CD8-positive, alpha-beta memory T cell (primary cell): ENCODE measurements at regions not wholly inside any gene's neighbourhood (a gene's known extent, or its start where the extent isn't known, plus 50 kb on each side); places are given as distances from the start of the nearest gene placed in this dataset.

Experiments used
- CTCF ChIA-PET: fragments of 350-600 bp; sonication (Branson Sonifier 250); formaldehyde crosslinking; loops from one replicate; lab custom pipeline; 2021; ENCODE audit warnings: antibody characterized with exemption; lab: Charles Lee
- POLR2A ChIA-PET: fragments of 350-600 bp; sonication (Branson Sonifier 250); formaldehyde crosslinking; loops from one replicate; lab custom pipeline; 2021; ENCODE audit warnings: antibody characterized with exemption; lab: Charles Lee
- DNase-seq, 5 donors: peaks; one replicate each; pipeline versions ENCODE4 v3.0.0 to v3.0.0-alpha.2; 2020 to 2022; ENCODE audit warnings: mixed read lengths in 1 of 5
- H3K27ac ChIP-seq: one replicate; pipeline ENCODE4 v1.7.0; 2013; ENCODE audit warnings: low read depth, mild to moderate bottlenecking, low read length, moderate library complexity
- H3K27me3 ChIP-seq: 2 replicates; pipeline ENCODE4 v1.7.0; 2013; ENCODE audit warnings: low read length, mild to moderate bottlenecking; ENCODE audit not compliant: insufficient read depth, poor library complexity, severe bottlenecking
- H3K36me3 ChIP-seq: 2 replicates; pipeline ENCODE4 v1.7.0; 2013; ENCODE audit warnings: mild to moderate bottlenecking, low read length, moderate library complexity; ENCODE audit not compliant: insufficient read depth
- H3K4me1 ChIP-seq: 2 replicates; pipeline ENCODE4 v1.7.0; 2013; ENCODE audit warnings: mild to moderate bottlenecking, low read length, moderate library complexity; ENCODE audit not compliant: insufficient read depth
- H3K4me3 ChIP-seq: 2 replicates; pipeline ENCODE4 v1.7.0; 2013; ENCODE audit warnings: mild to moderate bottlenecking, low read length
- H3K9me3 ChIP-seq: 2 replicates; pipeline ENCODE4 v1.7.0; 2013; ENCODE audit warnings: mild to moderate bottlenecking, low read length
- H3K27ac Mint-ChIP-seq, 8 donors: one replicate each; pipeline ENCODE4 v1.8.0; 2020 to 2021; ENCODE audit warnings: mixed read lengths in 8 of 8, mild to moderate bottlenecking in 6 of 8, inconsistent platforms in 3 of 8, moderate library complexity in 3 of 8
- H3K27me3 Mint-ChIP-seq, 2 donors: one replicate each; pipeline ENCODE4 v1.8.0; 2020 to 2021; ENCODE audit warnings: mixed read lengths in 2 of 2, mild to moderate bottlenecking in 1 of 2, moderate library complexity in 1 of 2
- H3K36me3 Mint-ChIP-seq, 3 donors: one replicate each; pipeline ENCODE4 v1.8.0; 2020 to 2021; ENCODE audit warnings: mixed read lengths in 3 of 3, inconsistent platforms in 1 of 3, mild to moderate bottlenecking in 1 of 3
- H3K4me1 Mint-ChIP-seq, 3 donors: one replicate each; pipeline ENCODE4 v1.8.0; 2020 to 2021; ENCODE audit warnings: mixed read lengths in 3 of 3, inconsistent platforms in 1 of 3, mild to moderate bottlenecking in 1 of 3
- H3K4me3 Mint-ChIP-seq, 7 donors: one replicate each; pipeline ENCODE4 v1.8.0; 2020 to 2021; ENCODE audit warnings: mixed read lengths in 7 of 7, mild to moderate bottlenecking in 6 of 7, moderate library complexity in 4 of 7, inconsistent platforms in 2 of 7
- H3K9me3 Mint-ChIP-seq, 5 donors: one replicate each; pipeline ENCODE4 v1.8.0; 2020 to 2022; ENCODE audit warnings: mixed read lengths in 5 of 5, mild to moderate bottlenecking in 3 of 5, moderate library complexity in 2 of 5, inconsistent platforms in 1 of 5

DNA sequence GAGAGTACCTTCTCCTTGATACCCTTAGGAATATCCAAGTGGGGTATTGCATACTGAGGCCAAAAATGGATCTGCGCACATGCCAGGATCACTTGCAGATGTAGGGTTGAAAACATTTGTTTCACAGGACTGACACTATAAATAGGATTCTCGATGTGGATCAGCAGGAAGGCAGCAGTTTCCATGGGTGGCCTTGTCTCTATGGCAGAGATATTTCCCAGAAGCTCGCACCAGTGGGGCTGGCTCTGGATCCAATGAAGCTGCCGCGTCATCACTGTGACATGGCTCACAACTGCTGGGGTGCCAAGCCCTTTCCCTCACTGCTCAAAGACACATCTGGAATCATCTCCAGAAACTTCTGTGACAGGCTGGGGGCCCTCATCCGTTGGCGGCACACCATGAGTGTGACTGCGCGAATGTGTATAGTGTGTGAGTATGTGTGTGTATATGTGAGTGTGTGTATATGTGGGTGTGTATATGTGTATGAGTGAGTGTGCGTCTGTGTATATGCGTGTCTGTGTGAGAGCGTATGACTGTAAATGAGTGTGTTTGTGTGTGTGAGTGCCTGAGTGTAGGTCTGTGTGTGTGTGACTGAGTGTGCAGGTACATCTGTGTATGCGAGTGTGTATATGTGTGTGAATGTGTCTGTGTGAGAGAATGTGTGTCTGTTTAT lies 182.5 kb downstream of the GAS1 start:
- Histone ChIP-seq H3K9me3 (no peaks in the 10 kb centered on the region), H3K36me3 (no peaks in the 10 kb centered on the region), H3K4me3 (no peak overlapping the region), H3K27ac (no peak overlapping the region), H3K4me1 (no peaks in the 10 kb centered on the region), H3K27me3 (no peaks in the 10 kb centered on the region)
- H3K27ac Mint-ChIP-seq = no peak overlapping the region
- H3K4me1 Mint-ChIP-seq = no peaks in the 10 kb centered on the region
- CTCF ChIA-PET = no interaction called here
- POLR2A ChIA-PET = no interaction called here
- peaks cover 4 to 5% of the 10 kb centered on the region in 2 donors for H3K27me3 Mint-ChIP-seq
- H3K36me3 Mint-ChIP-seq = no peaks in the 10 kb centered on the region
- H3K9me3 Mint-ChIP-seq = no peaks in the 10 kb centered on the region
- H3K4me3 Mint-ChIP-seq = no peak overlapping the region
- DNase-seq = no peak

DNA sequence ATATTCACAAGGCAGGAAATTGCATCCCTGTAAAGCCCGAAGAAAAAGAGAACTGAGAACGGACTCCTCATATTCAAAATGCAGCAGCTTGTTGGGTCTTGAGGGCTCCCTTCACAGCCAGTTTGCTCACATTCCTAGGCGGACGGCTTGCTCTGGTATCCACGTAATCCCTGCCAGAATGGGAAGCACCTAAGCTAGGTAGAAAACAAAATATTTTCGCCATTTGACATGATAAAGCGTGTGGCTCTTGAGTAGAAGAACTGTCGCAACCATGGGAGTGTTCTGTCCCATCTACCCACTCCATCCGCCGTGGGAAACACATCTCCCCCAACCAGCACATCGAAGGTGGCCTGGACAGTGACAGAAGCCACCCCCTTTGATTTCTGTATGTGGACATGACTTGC lies 183.1 kb downstream of the GAS1 start:
- H3K4me3 ChIP-seq = no peak overlapping the region
- no peaks in the 10 kb centered on the region for H3K27me3 ChIP-seq
- H3K36me3 ChIP-seq = no peaks in the 10 kb centered on the region
- Mint-ChIP-seq H3K27me3 (peaks cover 4 to 5% of the 10 kb centered on the region in 2 donors), H3K4me3 (no peak overlapping the region), H3K27ac (no peak overlapping the region), H3K36me3 (no peaks in the 10 kb centered on the region), H3K9me3 (no peaks in the 10 kb centered on the region), H3K4me1 (no peaks in the 10 kb centered on the region)
- ChIA-PET CTCF (no interaction called here), POLR2A (no interaction called here)
- H3K9me3 ChIP-seq = no peaks in the 10 kb centered on the region
- no peaks in the 10 kb centered on the region for H3K4me1 ChIP-seq
- no peak for DNase-seq
- no peak overlapping the region for H3K27ac ChIP-seq

DNA sequence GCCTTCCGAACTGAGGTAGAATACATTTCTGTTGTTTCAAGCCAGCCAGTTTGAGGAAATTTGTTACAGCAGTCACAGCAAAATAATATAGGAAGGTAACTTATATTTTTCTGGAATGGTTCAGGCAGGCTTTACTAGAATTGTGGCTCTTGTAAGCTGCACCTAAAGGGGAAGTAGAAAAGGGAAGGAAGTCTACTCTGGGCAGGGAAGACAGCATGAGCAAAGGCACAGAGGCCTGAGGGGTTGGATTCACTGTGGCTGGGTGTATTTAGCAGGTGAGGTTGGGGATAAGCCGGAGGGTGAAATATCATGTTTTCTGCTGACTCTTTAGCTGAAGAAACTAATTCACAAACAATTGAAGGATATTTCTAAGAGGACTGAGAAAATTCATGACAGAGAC lies 183.5 kb downstream of the GAS1 start:
- CTCF ChIA-PET = no interaction called here
- H3K9me3 Mint-ChIP-seq = no peaks in the 10 kb centered on the region
- no peak overlapping the region for H3K27ac Mint-ChIP-seq
- no peaks in the 10 kb centered on the region for H3K4me1 Mint-ChIP-seq
- no peaks in the 10 kb centered on the region for H3K4me1 ChIP-seq
- POLR2A ChIA-PET = no interaction called here
- H3K36me3 ChIP-seq = no peaks in the 10 kb centered on the region
- DNase-seq = no peak
- peaks cover 4% of the 10 kb centered on the region in 2 donors for H3K27me3 Mint-ChIP-seq
- no peak overlapping the region for H3K4me3 Mint-ChIP-seq
- H3K9me3 ChIP-seq = no peaks in the 10 kb centered on the region
- H3K36me3 Mint-ChIP-seq = no peaks in the 10 kb centered on the region
- H3K27me3 ChIP-seq = no peaks in the 10 kb centered on the region
- H3K4me3 ChIP-seq = no peak overlapping the region
- H3K27ac ChIP-seq = no peak overlapping the region

DNA sequence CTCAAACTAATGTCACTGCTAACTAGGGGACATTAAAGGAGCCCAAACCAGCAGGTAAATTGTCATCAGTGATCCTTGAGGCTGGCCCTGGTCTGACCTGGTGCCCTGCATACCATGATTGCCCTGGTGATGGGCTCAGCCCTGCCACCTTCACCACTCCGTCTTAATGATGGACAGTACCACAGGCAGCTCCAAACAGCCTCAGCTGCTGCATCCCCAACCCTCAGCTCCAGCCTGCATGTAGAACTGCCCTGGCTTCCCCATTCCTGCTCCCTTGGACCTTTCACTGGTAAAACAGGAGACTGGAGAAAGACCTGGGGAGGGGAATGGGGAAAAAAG lies 190.0 kb downstream of the GAS1 start:
- ChIA-PET POLR2A (no interaction called here), CTCF (interaction anchor here (0.7 kb wide), 1 partner anchor 16 kb away, joined by 3 read pairs; no protein-coding TSS in a partner anchor)
- no peaks in the 10 kb centered on the region for H3K4me1 Mint-ChIP-seq
- Histone ChIP-seq H3K27me3 (no peaks in the 10 kb centered on the region), H3K27ac (no peak overlapping the region), H3K9me3 (no peaks in the 10 kb centered on the region), H3K4me3 (no peak overlapping the region), H3K36me3 (no peaks in the 10 kb centered on the region), H3K4me1 (no peaks in the 10 kb centered on the region)
- H3K27me3 Mint-ChIP-seq = peaks cover 0 to 4% of the 10 kb centered on the region in 2 donors
- H3K36me3 Mint-ChIP-seq = no peaks in the 10 kb centered on the region
- no peak overlapping the region for H3K4me3 Mint-ChIP-seq
- DNase-seq = no peak
- no peak overlapping the region for H3K27ac Mint-ChIP-seq
- no peaks in the 10 kb centered on the region for H3K9me3 Mint-ChIP-seq

DNA sequence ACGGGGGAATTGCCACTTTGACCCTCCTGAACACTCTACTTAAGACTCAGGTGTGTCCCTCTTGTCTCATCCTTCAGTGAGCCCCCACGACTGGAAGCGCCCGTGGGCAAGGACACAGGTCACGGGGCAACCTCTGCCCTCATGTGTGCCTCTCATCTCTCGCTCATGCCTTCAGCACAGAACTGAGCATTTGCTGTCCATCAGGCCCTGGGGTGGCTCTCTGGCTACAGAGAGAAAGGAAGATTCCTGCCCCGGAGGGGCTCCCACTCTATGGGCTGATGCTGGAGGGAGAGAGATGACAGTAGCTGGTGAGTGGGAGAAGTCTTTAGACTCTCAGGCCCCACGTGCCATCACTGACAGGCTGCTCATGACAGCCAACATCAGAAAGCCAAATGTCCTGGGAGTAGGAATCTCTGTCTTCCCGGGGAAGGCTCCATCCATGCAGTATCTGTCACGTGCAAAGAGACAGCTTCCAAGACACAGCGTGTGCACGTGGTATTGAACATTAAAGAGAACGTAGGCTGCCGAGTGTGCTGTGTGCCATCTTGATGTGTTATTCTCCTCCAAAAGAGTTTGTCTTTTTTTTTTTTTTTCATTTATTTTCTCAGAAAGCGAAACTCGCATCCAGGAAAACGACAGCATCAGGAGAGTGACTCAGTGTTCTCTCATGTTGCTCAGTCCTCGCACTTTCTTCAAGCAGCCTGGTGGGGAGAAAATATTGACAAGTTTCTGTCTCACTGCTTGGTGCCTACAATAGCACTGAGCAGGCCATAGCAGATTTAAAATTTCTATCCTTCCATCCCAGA lies 190.5 kb downstream of the GAS1 start:
- Histone ChIP-seq H3K27ac (no peak overlapping the region), H3K27me3 (no peaks in the 10 kb centered on the region), H3K4me1 (no peaks in the 10 kb centered on the region), H3K9me3 (no peaks in the 10 kb centered on the region), H3K36me3 (no peaks in the 10 kb centered on the region), H3K4me3 (no peak overlapping the region)
- no peak for DNase-seq
- Mint-ChIP-seq H3K4me3 (no peak overlapping the region), H3K27me3 (peaks cover 0 to 4% of the 10 kb centered on the region in 2 donors), H3K4me1 (no peaks in the 10 kb centered on the region), H3K27ac (no peak overlapping the region), H3K36me3 (no peaks in the 10 kb centered on the region), H3K9me3 (no peaks in the 10 kb centered on the region)
- CTCF ChIA-PET = no interaction called here
- POLR2A ChIA-PET = no interaction called here

DNA sequence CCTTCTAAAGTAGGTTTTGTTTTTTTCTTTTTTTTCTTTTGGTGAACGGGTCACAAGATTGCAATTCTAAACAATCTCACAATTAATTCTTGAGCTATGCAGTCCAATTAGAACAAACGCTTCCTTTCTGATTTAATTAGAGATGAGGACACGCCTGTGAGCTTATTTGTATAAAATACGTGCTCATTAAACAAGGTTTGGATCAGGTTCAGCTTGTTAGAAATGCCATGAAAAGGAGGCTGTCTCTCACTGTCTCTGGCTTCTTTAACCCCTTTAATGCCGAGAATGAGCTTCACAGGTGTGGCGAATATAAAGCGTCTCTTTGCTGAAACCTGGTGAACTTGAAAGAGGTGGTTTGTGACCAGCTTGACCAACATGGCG lies 191.8 kb downstream of the GAS1 start:
- Mint-ChIP-seq H3K4me3 (no peak overlapping the region), H3K27me3 (peaks cover 0 to 6% of the 10 kb centered on the region in 2 donors), H3K36me3 (no peaks in the 10 kb centered on the region), H3K9me3 (no peaks in the 10 kb centered on the region), H3K27ac (no peak overlapping the region), H3K4me1 (no peaks in the 10 kb centered on the region)
- DNase-seq = no peak
- Histone ChIP-seq H3K4me3 (no peak overlapping the region), H3K27me3 (no peaks in the 10 kb centered on the region), H3K4me1 (no peaks in the 10 kb centered on the region), H3K36me3 (no peaks in the 10 kb centered on the region), H3K9me3 (no peaks in the 10 kb centered on the region), H3K27ac (no peak overlapping the region)
- POLR2A ChIA-PET = no interaction called here
- CTCF ChIA-PET = interaction anchor here (1.2 kb wide), 1 partner anchor 10 kb away, joined by 3 read pairs; no protein-coding TSS in a partner anchor

DNA sequence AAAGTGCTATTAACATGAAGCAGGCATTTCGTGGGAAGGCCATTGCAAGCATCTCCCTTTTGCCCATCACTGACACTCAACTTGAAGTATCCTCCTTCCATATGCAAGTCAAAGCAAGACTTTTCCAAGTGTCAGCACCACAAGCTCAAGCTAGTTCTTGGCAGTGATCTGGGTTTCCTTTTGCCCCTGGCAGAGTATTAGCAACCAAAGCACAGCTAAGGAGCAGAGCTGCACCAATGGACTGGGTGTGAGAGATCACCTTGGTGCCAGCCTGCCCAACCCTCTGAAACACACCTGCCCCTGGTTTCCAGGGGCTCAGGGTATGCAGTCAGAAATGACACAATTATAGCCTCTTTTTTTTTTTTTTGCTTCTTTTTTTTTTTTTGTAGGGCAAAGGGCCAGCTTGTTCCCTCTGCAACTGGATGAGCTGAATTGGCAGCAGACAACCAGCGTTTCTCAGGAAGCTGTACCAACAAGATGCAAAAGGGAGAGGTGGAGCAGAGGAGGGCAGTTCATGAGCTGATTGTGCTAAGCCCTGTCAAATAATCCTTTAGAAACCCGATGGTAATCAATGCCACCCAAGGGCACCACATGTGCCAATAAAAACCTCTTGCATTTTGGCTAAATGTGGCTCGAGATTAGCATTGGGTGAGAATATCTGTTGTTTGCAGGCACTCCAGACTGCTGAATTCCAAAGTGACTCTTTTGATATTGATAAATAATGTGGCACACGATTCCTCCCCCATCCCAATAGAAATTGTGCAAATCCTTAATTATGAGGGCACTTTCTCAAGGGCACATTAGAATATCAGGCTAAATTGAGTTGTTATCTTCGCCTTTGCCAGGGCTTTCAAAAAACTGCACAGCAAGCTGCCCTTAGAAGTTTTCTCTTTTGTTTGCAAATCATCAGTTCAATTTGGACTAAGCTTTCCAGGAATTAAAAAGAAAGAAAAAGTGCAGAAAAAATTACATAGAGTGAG lies 192.4 kb downstream of the GAS1 start:
- ChIA-PET POLR2A (no interaction called here), CTCF (interaction anchor here (1.2 kb wide), 2 partner anchors 9 to 21 kb away, joined by 3 read pairs; no protein-coding TSS in a partner anchor)
- Histone ChIP-seq H3K27me3 (no peaks in the 10 kb centered on the region), H3K4me1 (no peaks in the 10 kb centered on the region), H3K27ac (no peak overlapping the region), H3K9me3 (no peaks in the 10 kb centered on the region), H3K4me3 (no peak overlapping the region), H3K36me3 (no peaks in the 10 kb centered on the region)
- Mint-ChIP-seq H3K27me3 (peaks cover 0 to 6% of the 10 kb centered on the region in 2 donors), H3K4me3 (no peak overlapping the region), H3K27ac (no peak overlapping the region), H3K9me3 (no peaks in the 10 kb centered on the region), H3K36me3 (no peaks in the 10 kb centered on the region), H3K4me1 (no peaks in the 10 kb centered on the region)
- DNase-seq = no peak
